ENCODE measurements at regions not wholly inside any gene's neighbourhood (a gene's known extent, or its start where the extent isn't known, plus 50 kb on each side); places are given as distances from the start of the nearest gene placed in this dataset.

DNA sequence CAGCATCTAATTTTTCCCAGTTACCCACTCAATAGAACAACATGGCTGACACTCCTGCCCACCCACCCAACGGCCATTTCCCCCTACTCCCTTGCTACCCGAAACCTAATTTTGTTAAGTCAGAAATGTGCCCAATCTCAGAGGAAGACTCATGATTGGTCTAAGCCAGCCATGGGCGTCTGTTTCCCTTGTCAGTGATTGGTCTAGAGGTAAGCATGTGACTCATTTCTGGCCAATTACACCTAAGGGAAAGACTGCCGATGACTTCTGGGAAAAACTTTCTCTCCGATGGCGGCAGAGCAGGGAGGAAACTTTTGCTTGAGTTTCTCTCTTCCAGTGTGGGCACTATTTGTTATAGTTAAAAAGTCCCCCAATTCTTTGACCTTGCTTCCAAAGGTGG, 72.9 kb downstream of the RPLP1 start:
- CTCF ChIA-PET = no interaction called here
- TF ChIP-seq, protein P1, sequence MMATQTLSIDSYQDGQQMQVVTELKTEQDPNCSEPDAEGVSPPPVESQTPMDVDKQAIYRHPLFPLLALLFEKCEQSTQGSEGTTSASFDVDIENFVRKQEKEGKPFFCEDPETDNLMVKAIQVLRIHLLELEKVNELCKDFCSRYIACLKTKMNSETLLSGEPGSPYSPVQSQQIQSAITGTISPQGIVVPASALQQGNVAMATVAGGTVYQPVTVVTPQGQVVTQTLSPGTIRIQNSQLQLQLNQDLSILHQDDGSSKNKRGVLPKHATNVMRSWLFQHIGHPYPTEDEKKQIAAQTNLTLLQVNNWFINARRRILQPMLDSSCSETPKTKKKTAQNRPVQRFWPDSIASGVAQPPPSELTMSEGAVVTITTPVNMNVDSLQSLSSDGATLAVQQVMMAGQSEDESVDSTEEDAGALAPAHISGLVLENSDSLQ (IDR thresholded peaks at IDR 0.05) = no peak
- TF ChIP-seq HDGF (IDR thresholded peaks at IDR 0.05; ENCODE audit: borderline replicate concordance) (no peak), NFRKB (IDR thresholded peaks at IDR 0.05) (no peak), BHLHE40 (IDR thresholded peaks at IDR 0.05; ENCODE audit: borderline replicate concordance) (no peak), FOXM1 (IDR thresholded peaks at IDR 0.05; ENCODE audit: borderline replicate concordance) (no peak), TARDBP (IDR thresholded peaks at IDR 0.05) (no peak), L3MBTL2 (conservative IDR thresholded peaks at IDR 0.05) (no peak), ZNF384 (IDR thresholded peaks at IDR 0.05) (no peak), LEF1 (IDR thresholded peaks at IDR 0.05; ENCODE audit: borderline replicate concordance) (no peak)
- POLR2A ChIA-PET = no interaction called here
- DNase-seq (ENCODE audit: extremely low spot score) = no peak

DNA sequence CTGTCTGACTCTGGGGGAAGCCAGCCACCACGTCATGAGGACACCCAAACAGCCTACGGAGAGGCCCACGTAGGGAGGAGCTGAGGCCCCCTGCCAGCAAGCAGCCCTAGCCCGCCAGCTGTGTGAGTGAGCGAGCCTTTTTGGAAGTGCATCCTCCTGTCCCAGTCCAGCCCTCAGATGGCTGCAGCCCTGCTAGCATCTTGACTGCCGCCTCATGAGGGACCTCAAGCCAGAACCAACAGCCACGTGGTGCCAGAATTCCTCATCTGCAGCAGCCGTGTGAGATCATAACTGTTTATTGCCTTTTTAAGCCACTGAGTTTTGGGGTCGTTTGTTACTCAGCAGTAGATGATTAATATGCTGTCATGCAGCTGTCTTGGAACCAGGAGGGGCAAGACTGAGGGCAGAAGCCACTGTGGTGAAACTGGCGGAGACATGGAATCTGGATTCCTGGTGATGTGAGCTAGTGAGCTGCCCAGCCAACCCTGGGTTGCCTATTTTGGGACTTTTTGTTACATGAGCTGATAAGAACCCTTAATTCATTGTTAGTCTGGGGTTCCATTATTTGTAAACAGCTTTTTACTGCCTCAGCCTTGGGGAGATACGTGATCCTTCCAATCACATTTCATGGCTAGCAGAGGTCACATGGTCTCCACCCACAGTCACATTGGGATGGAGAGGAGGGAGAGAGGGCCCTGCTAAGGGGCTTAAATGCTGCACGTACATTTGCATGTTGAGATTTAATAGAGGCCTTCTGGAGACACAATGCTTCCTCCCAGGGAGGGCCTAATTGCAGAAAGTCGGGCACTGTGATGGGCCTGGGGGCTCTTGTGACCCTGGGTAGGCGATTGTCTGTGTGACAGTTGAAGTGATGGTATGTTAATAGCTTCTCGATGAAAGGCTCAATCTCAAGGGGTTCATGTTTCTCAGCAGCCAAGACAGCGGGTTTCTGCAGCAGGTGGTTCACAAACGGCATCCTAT, 73.8 kb downstream of the RPLP1 start:
- TF ChIP-seq L3MBTL2 (conservative IDR thresholded peaks at IDR 0.05) (0 out of 2 replicates have a peak, but pooled peaks have one; percentile 33), HDGF (IDR thresholded peaks at IDR 0.05; ENCODE audit: borderline replicate concordance) (no peak), ELF4 (IDR thresholded peaks at IDR 0.05) (no peak)
- TF ChIP-seq, protein P1 (IDR thresholded peaks at IDR 0.05) = peak; percentile 34
- CTCF ChIA-PET = no interaction called here
- POLR2A ChIA-PET = no interaction called here
- no peak for DNase-seq (ENCODE audit: extremely low spot score)

DNA sequence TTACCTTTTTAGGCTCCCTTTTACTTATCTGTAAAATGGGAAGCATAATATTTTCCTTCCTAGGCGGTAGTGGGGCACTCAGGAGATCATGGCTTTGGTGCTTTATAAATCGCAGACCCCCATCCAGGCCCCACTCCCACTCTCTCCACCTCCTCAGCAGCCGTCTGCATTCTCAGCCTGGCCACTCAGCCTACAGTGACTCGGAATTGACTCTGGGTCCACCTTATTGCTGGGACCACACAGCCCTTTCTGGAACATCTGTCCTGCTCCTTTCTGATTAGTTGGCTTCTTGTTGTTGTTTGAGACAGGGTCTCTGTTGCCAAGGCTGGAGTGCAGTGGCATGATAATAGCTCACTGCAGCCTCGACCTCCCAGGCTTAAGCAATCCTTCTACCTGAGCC, 76.5 kb downstream of the RPLP1 start:
- TF ChIP-seq TARDBP (IDR thresholded peaks at IDR 0.05) (no peak), HDGF (IDR thresholded peaks at IDR 0.05; ENCODE audit: borderline replicate concordance) (no peak), CTBP1 (IDR thresholded peaks at IDR 0.05; ENCODE audit: borderline replicate concordance) (no peak), ZNF384 (IDR thresholded peaks at IDR 0.05) (no peak), FOXK2 (IDR thresholded peaks at IDR 0.05) (no peak), SP1 (IDR thresholded peaks at IDR 0.05) (no peak), BHLHE40 (IDR thresholded peaks at IDR 0.05; ENCODE audit: borderline replicate concordance) (no peak)
- TF ChIP-seq, protein P1 (IDR thresholded peaks at IDR 0.05) = no peak
- DNase-seq (ENCODE audit: extremely low spot score) = no peak
- ChIA-PET POLR2A (interaction anchor here (1.4 kb wide), 1 partner anchor 15 kb away, joined by 3 read pairs; no protein-coding TSS in a partner anchor), CTCF (interaction anchor here (0.6 kb wide), 1 partner anchor 1108 kb away, joined by 3 read pairs; no protein-coding TSS in a partner anchor)

DNA sequence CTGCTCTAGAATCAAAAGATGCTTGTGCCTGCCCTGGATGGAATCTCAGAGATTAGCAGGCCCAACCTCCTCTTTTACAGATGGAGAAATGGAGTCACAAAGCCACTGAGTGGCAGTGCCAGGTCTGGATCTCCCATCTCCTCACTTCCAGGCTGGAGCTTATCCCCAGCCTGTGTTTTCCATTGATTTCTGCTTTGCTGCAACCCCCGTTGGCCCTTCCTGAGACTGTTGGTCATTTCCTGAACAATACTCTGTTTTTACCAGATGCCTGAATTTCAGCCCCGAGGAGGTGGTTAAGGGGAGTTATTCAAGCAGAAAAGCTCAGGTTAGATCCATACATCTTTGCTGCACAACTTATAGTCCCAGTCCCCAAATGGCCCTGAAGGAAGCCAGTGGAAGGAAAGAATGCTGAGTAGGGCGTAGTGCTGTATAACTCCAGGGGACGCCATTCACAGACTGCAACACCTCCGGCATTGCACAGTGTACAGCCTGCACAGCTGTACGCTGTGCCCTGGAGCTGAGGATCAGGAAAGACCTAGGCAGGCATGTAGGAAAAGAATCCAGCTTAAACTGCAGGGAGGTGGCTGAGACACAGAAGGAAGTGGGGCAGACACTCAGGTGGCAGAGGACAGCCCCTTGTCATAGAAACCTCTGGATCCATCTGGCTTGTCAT, 77.5 kb downstream of the RPLP1 start:
- CTCF ChIA-PET = interaction anchor here (1.0 to 1.4 kb wide), 2 partner anchors 54 to 190 kb away, joined by 3 read pairs; no protein-coding TSS in a partner anchor
- DNase-seq (ENCODE audit: extremely low spot score) = no peak
- TF ChIP-seq HDGF (IDR thresholded peaks at IDR 0.05; ENCODE audit: borderline replicate concordance) = no peak
- no peak for TF ChIP-seq FOXA1 (IDR thresholded peaks at IDR 0.05)
- no peak for TF ChIP-seq LEF1 (IDR thresholded peaks at IDR 0.05; ENCODE audit: borderline replicate concordance)
- no peak for TF ChIP-seq L3MBTL2 (conservative IDR thresholded peaks at IDR 0.05)
- TF ChIP-seq TARDBP (IDR thresholded peaks at IDR 0.05) = no peak
- TF ChIP-seq ARNT (IDR thresholded peaks at IDR 0.05) = no peak
- TF ChIP-seq SUZ12 (IDR thresholded peaks at IDR 0.05) = no peak
- TF ChIP-seq CTBP1 (IDR thresholded peaks at IDR 0.05; ENCODE audit: borderline replicate concordance) = no peak
- no peak for TF ChIP-seq FOXM1 (IDR thresholded peaks at IDR 0.05; ENCODE audit: borderline replicate concordance)
- no peak for TF ChIP-seq NFRKB (IDR thresholded peaks at IDR 0.05)
- no peak for TF ChIP-seq ELF4 (IDR thresholded peaks at IDR 0.05)
- no peak for TF ChIP-seq ZNF384 (IDR thresholded peaks at IDR 0.05)
- TF ChIP-seq, protein P1 (IDR thresholded peaks at IDR 0.05) = no peak
- TF ChIP-seq SP1 (IDR thresholded peaks at IDR 0.05) = no peak
- no peak for TF ChIP-seq BHLHE40 (IDR thresholded peaks at IDR 0.05; ENCODE audit: borderline replicate concordance)
- no peak for TF ChIP-seq FOXK2 (IDR thresholded peaks at IDR 0.05)
- POLR2A ChIA-PET = interaction anchor here (0.6 kb wide), 1 partner anchor 767 kb away, joined by 3 read pairs; no protein-coding TSS in a partner anchor

DNA sequence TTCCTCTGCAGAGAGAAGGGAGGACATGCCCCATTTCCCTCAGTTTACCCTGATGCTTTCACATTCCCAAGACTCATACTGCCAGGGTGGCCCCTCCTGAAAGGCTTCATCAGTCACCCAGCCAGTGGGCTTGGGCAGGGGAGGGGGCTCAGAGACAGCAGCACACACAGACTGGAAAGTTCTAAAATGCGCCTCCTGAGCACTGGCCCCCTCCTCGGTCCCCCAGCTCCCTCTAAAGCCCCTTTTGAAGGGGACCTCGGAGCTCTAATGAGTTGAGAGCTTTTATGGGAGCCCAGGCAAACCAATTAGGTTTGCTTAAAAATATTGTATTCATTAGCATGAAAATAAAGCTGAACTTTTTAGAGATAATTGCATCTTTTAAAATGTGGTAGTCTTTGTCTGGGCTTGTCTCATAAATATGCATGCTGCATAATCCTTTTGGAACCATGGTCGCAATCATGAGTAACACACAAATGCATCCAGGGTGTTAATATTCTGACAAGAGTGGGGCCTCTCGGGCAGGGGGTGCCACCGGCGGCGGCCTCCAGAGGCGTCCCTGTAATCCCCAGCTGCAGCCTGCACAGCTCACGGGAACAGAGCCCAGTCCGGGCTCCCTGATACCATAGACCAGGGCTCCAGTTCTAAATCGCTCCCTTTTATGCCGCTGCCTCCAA, 78.5 kb downstream of the RPLP1 start:
- CTCF ChIA-PET = interaction anchor here (0.8 to 1.4 kb wide), 2 partner anchors 9 to 55 kb away, joined by 3 read pairs; no protein-coding TSS in a partner anchor
- TF ChIP-seq NFRKB (IDR thresholded peaks at IDR 0.05) (no peak), SUZ12 (IDR thresholded peaks at IDR 0.05) (no peak), SP1 (IDR thresholded peaks at IDR 0.05) (no peak)
- DNase-seq (ENCODE audit: extremely low spot score) = no peak
- POLR2A ChIA-PET = interaction anchor here (0.6 kb wide), 1 partner anchor 766 kb away, joined by 3 read pairs; no protein-coding TSS in a partner anchor

All from HEK293T (cell line).